Cardiac fibroblast (primary cell): ENCODE measurements at regions not wholly inside any gene's neighbourhood (a gene's known extent, or its start where the extent isn't known, plus 50 kb on each side); places are given as distances from the start of the nearest gene placed in this dataset.
A peak's percentile ranks its signal among the peaks of the same experiment; 100 is the strongest.

Experiments used
- DNase-seq, 2 donors: peaks; one replicate each; pipeline versions ENCODE4 v3.0.0 to v3.0.0-alpha.2; 2010; ENCODE audit warnings: low read depth in 2 of 2
- H3K4me3 ChIP-seq, 2 donors: replicated peaks in 1 of 2; 1 replicate in 1 of 2; 2 replicates in 1 of 2; pipeline ENCODE4 v1.5.1; 2011; ENCODE audit warnings: low read depth in 2 of 2, low read length in 2 of 2, mild to moderate bottlenecking in 2 of 2, moderate library complexity in 1 of 2
- CTCF ChIP-seq: IDR thresholded peaks from one replicate; pipeline ENCODE4 v1.5.1; 2011; ENCODE audit warnings: low read depth, mild to moderate bottlenecking, low read length, inconsistent platforms

DNA sequence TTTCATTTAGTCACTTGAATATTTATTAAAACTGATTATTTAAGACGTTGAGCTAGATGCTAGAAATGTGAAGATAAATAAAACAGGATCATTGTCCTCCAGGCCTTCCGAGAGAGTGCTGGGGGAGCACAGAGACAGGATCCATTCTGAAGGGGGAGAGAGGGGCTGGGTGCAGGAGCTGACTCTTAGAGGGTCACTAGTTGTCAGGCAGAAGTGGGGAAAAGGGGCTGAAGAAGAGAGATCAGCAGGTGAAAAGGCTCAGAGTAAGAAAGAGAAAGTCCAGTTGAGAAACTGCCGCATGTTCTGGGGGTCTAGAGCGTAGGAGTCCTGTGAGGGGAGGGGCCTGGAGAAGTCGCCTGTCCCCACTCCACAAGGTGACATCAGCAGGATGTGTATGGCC is 206.2 kb upstream of the SNX19 start:
- TF ChIP-seq CTCF: no peak
- no peak for DNase-seq
- H3K4me3 ChIP-seq: no peak overlapping the region

GRCh38 chr11:131129474-131129873 is 213.2 kb upstream of the SNX19 start:
- no peak for TF ChIP-seq CTCF
- DNase-seq: no peak
- H3K4me3 ChIP-seq: no peak overlapping the region

DNA sequence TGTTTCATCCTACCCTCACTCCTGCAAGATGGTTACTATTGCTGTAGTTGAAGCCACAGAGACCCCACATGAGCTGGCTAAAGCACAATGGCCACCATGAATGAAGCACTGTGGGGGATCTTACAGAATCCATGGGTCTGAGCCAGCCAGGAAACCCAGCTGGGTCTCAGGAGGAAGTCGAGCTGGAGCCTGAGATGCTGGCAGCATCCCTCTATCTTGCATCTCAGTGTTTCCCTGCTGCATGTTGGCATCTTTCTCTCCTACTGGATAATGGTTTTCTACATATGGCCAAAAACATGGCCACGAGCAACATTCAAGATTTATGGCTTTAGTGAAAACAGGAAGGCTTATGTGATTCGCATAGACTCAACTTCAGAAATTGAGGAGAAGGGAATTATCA is 219.3 kb upstream of the SNX19 start:
- TF ChIP-seq CTCF: no peak
- no peak for DNase-seq
- no peak overlapping the region for H3K4me3 ChIP-seq

DNA sequence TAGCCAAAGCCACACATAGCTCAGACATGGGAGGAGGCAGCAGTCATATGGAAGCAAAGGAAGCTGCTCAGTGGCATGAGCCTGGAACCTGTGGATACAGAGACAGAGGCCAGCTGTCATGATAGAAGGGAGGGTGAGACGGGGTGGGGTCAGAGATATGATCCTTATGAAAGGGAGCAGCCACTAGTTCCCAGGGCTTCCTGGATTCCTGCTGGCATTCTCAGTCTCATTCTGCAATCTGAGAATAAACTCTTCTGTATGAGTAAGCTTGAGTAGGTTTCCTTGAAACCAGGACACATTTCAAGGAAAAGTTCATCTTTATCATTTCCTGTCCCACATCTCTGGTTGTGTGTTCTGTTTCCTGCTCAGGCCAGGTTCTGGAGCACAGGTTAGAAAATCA is 220.2 kb upstream of the SNX19 start:
- no peak for TF ChIP-seq CTCF
- peak in 1 of 2 donors; percentile 33 for DNase-seq
- no peak overlapping the region for H3K4me3 ChIP-seq

DNA sequence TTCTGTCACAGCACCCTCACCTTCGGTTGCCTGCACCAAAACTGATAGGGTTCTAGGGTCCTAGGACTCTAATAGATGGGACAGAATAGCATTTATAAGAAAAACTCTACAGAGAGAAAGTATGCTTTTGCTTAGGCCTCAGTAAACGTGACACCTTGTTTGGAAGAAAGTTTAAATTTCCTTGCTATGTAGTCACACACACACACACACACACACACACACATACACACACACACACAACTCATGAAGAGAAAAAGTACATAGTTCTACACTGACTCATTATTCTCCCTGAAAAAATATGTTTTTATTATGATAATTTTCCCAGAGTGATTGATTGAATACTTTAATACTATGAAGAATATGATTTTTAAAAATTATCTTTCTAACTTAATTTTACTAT is 220.8 kb upstream of the SNX19 start:
- TF ChIP-seq CTCF: no peak
- DNase-seq: peak in 1 of 2 donors; percentile 50
- no peak overlapping the region for H3K4me3 ChIP-seq

- TF ChIP-seq CTCF: no peak
- no peak overlapping the region for H3K4me3 ChIP-seq
- DNase-seq: no peak
Observed at GRCh38 chr11:131138731-131139130, 222.5 kb upstream of the SNX19 start.

DNA sequence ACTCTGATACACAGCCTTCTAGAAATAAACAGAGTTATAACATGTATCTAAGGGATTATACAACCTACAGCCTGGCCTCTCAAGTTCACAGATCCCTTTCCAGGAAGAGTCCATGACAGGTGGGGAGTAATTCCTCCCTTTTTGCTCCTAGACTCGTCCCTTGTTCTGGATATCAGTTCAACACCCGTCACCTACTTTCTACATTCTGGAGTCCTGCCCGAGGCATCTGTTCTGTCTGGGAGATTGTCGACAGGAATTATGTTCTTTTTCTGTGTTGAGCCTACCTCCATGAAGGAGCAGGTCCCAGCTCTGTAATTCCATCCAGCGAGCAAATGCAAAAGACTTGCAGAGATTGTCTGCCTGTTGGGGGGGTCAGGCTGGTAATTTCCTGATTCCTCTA is 224.6 kb upstream of the NTM start:
- no peak for DNase-seq
- no peak overlapping the region for H3K4me3 ChIP-seq
- no peak for TF ChIP-seq CTCF
